ENCODE measurements at regions not wholly inside any gene's neighbourhood (a gene's known extent, or its start where the extent isn't known, plus 50 kb on each side); places are given as distances from the start of the nearest gene placed in this dataset.

GRCh38 chr1:95326023-95326422, 92.0 kb downstream of the RWDD3 start:
- DNase-seq (ENCODE audit: insufficient read length) = no peak
- no peak for TF ChIP-seq POLR2AphosphoS5 (IDR thresholded peaks at IDR 0.05; ENCODE audit: low read depth, low read length)
- no peak for TF ChIP-seq POLR2A (IDR thresholded peaks at IDR 0.05; ENCODE audit: low read depth, low read length)
- TF ChIP-seq TAF1 (IDR thresholded peaks at IDR 0.05; ENCODE audit: borderline replicate concordance, low read depth, low read length) = no peak
- FAIRE-seq = no peak

GRCh38 chr1:95332754-95333153, 98.7 kb downstream of the RWDD3 start:
- TF ChIP-seq TAF1 (IDR thresholded peaks at IDR 0.05; ENCODE audit: borderline replicate concordance, low read depth, low read length) (no peak), POLR2A (IDR thresholded peaks at IDR 0.05; ENCODE audit: low read depth, low read length) (no peak)
- FAIRE-seq = no peak
- no peak for DNase-seq (ENCODE audit: insufficient read length)

- DNase-seq (ENCODE audit: insufficient read length) (no peak), FAIRE-seq (no peak)
- TF ChIP-seq POLR2AphosphoS5 (IDR thresholded peaks at IDR 0.05; ENCODE audit: low read depth, low read length) (no peak), TAF1 (IDR thresholded peaks at IDR 0.05; ENCODE audit: borderline replicate concordance, low read depth, low read length) (no peak), POLR2A (IDR thresholded peaks at IDR 0.05; ENCODE audit: low read depth, low read length) (no peak)
Measured at GRCh38 chr1:95339377-95339776, 105.4 kb downstream of the RWDD3 start.

GRCh38 chr1:95340061-95340460, 106.1 kb downstream of the RWDD3 start:
- DNase-seq (ENCODE audit: insufficient read length) (no peak), FAIRE-seq (no peak)
- TF ChIP-seq POLR2A (IDR thresholded peaks at IDR 0.05; ENCODE audit: low read depth, low read length) (no peak), POLR2AphosphoS5 (IDR thresholded peaks at IDR 0.05; ENCODE audit: low read depth, low read length) (no peak), TAF1 (IDR thresholded peaks at IDR 0.05; ENCODE audit: borderline replicate concordance, low read depth, low read length) (no peak)

GRCh38 chr1:95352767-95353166, 118.8 kb downstream of the RWDD3 start:
- no peak for TF ChIP-seq TAF1 (IDR thresholded peaks at IDR 0.05; ENCODE audit: borderline replicate concordance, low read depth, low read length)
- DNase-seq (ENCODE audit: insufficient read length) = no peak
- FAIRE-seq = no peak

GRCh38 chr1:95353194-95353593, 119.2 kb downstream of the RWDD3 start:
- FAIRE-seq = no peak
- DNase-seq (ENCODE audit: insufficient read length) = no peak
- TF ChIP-seq POLR2AphosphoS5 (IDR thresholded peaks at IDR 0.05; ENCODE audit: low read depth, low read length) = no peak
- TF ChIP-seq POLR2A (IDR thresholded peaks at IDR 0.05; ENCODE audit: low read depth, low read length) = no peak
- TF ChIP-seq TAF1 (IDR thresholded peaks at IDR 0.05; ENCODE audit: borderline replicate concordance, low read depth, low read length) = no peak

GRCh38 chr1:95364546-95364945, 130.5 kb downstream of the RWDD3 start:
- no peak for FAIRE-seq
- DNase-seq (ENCODE audit: insufficient read length) = no peak
- no peak for TF ChIP-seq POLR2AphosphoS5 (IDR thresholded peaks at IDR 0.05; ENCODE audit: low read depth, low read length)
- TF ChIP-seq TAF1 (IDR thresholded peaks at IDR 0.05; ENCODE audit: borderline replicate concordance, low read depth, low read length) = no peak
- TF ChIP-seq POLR2A (IDR thresholded peaks at IDR 0.05; ENCODE audit: low read depth, low read length) = no peak

- FAIRE-seq = no peak
- DNase-seq (ENCODE audit: insufficient read length) = no peak
- TF ChIP-seq POLR2AphosphoS5 (IDR thresholded peaks at IDR 0.05; ENCODE audit: low read depth, low read length) (no peak), TAF1 (IDR thresholded peaks at IDR 0.05; ENCODE audit: borderline replicate concordance, low read depth, low read length) (no peak), POLR2A (IDR thresholded peaks at IDR 0.05; ENCODE audit: low read depth, low read length) (no peak)
Measured at GRCh38 chr1:95366498-95366897, 132.5 kb downstream of the RWDD3 start.

- FAIRE-seq (no peak), DNase-seq (ENCODE audit: insufficient read length) (no peak)
- TF ChIP-seq TAF1 (IDR thresholded peaks at IDR 0.05; ENCODE audit: borderline replicate concordance, low read depth, low read length) (no peak), POLR2A (IDR thresholded peaks at IDR 0.05; ENCODE audit: low read depth, low read length) (no peak), POLR2AphosphoS5 (IDR thresholded peaks at IDR 0.05; ENCODE audit: low read depth, low read length) (no peak)
Measured at GRCh38 chr1:95368178-95368577, 134.2 kb downstream of the RWDD3 start.

GRCh38 chr1:95369985-95370690, 136.1 kb downstream of the RWDD3 start:
- no peak for FAIRE-seq

GRCh38 chr1:95370691-95371562, 136.9 kb downstream of the RWDD3 start:
- FAIRE-seq = no peak
- DNase-seq (ENCODE audit: insufficient read length) = no peak

More at GRCh38 chr1:95369985-95370690, 136.1 kb downstream of the RWDD3 start:
- TF ChIP-seq POLR2AphosphoS5 (IDR thresholded peaks at IDR 0.05; ENCODE audit: low read depth, low read length) = no peak
- TF ChIP-seq TAF1 (IDR thresholded peaks at IDR 0.05; ENCODE audit: borderline replicate concordance, low read depth, low read length) = no peak
- no peak for DNase-seq (ENCODE audit: insufficient read length)

More at GRCh38 chr1:95370691-95371562, 136.9 kb downstream of the RWDD3 start:
- TF ChIP-seq POLR2A (IDR thresholded peaks at IDR 0.05; ENCODE audit: low read depth, low read length) (no peak), POLR2AphosphoS5 (IDR thresholded peaks at IDR 0.05; ENCODE audit: low read depth, low read length) (no peak), TAF1 (IDR thresholded peaks at IDR 0.05; ENCODE audit: borderline replicate concordance, low read depth, low read length) (no peak)

All from GM12892 (cell line).